Progenitor cell of endocrine pancreas (in vitro differentiated cells): ENCODE measurements at regions not wholly inside any gene's neighbourhood (a gene's known extent, or its start where the extent isn't known, plus 50 kb on each side); places are given as distances from the start of the nearest gene placed in this dataset.

Experiments
- DNase-seq: peaks from one replicate; pipeline ENCODE4 v3.0.0; 2021; ENCODE audit warnings: low spot score; ENCODE audit not compliant: unreplicated experiment
- H3K27ac Mint-ChIP-seq: 2 replicates; pipeline ENCODE4 v1.8.0; 2021; ENCODE audit warnings: mild to moderate bottlenecking, moderate library complexity, mixed read lengths
- H3K27me3 Mint-ChIP-seq: 2 replicates; pipeline ENCODE4 v1.8.0; 2021; ENCODE audit warnings: mixed read lengths
- H3K36me3 Mint-ChIP-seq: 2 replicates; pipeline ENCODE4 v1.8.0; 2022; ENCODE audit warnings: mixed read lengths; ENCODE audit not compliant: insufficient read depth
- H3K4me1 Mint-ChIP-seq: 2 replicates; pipeline ENCODE4 v1.8.0; 2021; ENCODE audit warnings: low read depth, mixed read lengths
- H3K4me3 Mint-ChIP-seq: 2 replicates; pipeline ENCODE4 v1.8.0; 2021; ENCODE audit warnings: low read depth, mild to moderate bottlenecking, moderate library complexity, mixed read lengths
- H3K9me3 Mint-ChIP-seq: 2 replicates; pipeline ENCODE4 v1.8.0; 2021; ENCODE audit warnings: low read depth, mixed read lengths
- TF ChIP-seq, protein P1 (sequence below): fragments of 200-600 bp; sonication (generic); IDR thresholded peaks from one replicate; pipeline ENCODE4 v1.5.0; 2021; ENCODE audit warnings: antibody characterized with exemption, mild to moderate bottlenecking; ENCODE audit not compliant: unreplicated experiment

GRCh38 chr3:28674212-28674611 is 325.6 kb upstream of the AZI2 start:
- H3K36me3 Mint-ChIP-seq: no peaks in the 10 kb centered on the region
- H3K9me3 Mint-ChIP-seq: no peaks in the 10 kb centered on the region
- H3K27ac Mint-ChIP-seq: no peak overlapping the region
- no peak for DNase-seq
- peaks cover 29% of the 10 kb centered on the region for H3K4me1 Mint-ChIP-seq
- no peaks in the 10 kb centered on the region for H3K27me3 Mint-ChIP-seq
- TF ChIP-seq, protein P1, sequence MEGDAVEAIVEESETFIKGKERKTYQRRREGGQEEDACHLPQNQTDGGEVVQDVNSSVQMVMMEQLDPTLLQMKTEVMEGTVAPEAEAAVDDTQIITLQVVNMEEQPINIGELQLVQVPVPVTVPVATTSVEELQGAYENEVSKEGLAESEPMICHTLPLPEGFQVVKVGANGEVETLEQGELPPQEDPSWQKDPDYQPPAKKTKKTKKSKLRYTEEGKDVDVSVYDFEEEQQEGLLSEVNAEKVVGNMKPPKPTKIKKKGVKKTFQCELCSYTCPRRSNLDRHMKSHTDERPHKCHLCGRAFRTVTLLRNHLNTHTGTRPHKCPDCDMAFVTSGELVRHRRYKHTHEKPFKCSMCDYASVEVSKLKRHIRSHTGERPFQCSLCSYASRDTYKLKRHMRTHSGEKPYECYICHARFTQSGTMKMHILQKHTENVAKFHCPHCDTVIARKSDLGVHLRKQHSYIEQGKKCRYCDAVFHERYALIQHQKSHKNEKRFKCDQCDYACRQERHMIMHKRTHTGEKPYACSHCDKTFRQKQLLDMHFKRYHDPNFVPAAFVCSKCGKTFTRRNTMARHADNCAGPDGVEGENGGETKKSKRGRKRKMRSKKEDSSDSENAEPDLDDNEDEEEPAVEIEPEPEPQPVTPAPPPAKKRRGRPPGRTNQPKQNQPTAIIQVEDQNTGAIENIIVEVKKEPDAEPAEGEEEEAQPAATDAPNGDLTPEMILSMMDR: no peak
- H3K4me3 Mint-ChIP-seq: no peak overlapping the region

- no peak overlapping the region for H3K4me3 Mint-ChIP-seq
These were observed 329.0 kb upstream of the AZI2 start for GRCh38 chr3:28677581-28677980.

GRCh38 chr3:28678086-28678485 is 329.5 kb upstream of the AZI2 start:
- H3K9me3 Mint-ChIP-seq: no peaks in the 10 kb centered on the region
- H3K4me1 Mint-ChIP-seq: peaks cover 17% of the 10 kb centered on the region
- no peak overlapping the region for H3K4me3 Mint-ChIP-seq
- no peaks in the 10 kb centered on the region for H3K36me3 Mint-ChIP-seq
- H3K27me3 Mint-ChIP-seq: peaks cover 3% of the 10 kb centered on the region
- DNase-seq: no peak
- TF ChIP-seq, protein P1: no peak
- no peak overlapping the region for H3K27ac Mint-ChIP-seq

More at GRCh38 chr3:28677581-28677980, 329.0 kb upstream of the AZI2 start:
- H3K9me3 Mint-ChIP-seq: no peaks in the 10 kb centered on the region
- no peaks in the 10 kb centered on the region for H3K36me3 Mint-ChIP-seq
- H3K4me1 Mint-ChIP-seq: peaks cover 22% of the 10 kb centered on the region
- H3K27me3 Mint-ChIP-seq: peaks cover 3% of the 10 kb centered on the region
- TF ChIP-seq, protein P1: no peak
- no peak overlapping the region for H3K27ac Mint-ChIP-seq
- no peak for DNase-seq

GRCh38 chr3:28680050-28680449 is 331.4 kb upstream of the AZI2 start:
- Mint-ChIP-seq H3K27ac (no peak overlapping the region), H3K4me1 (peaks cover 20% of the 10 kb centered on the region), H3K36me3 (no peaks in the 10 kb centered on the region), H3K4me3 (no peak overlapping the region), H3K9me3 (no peaks in the 10 kb centered on the region), H3K27me3 (peaks cover 6% of the 10 kb centered on the region)
- DNase-seq: no peak
- TF ChIP-seq, protein P1: no peak

DNA sequence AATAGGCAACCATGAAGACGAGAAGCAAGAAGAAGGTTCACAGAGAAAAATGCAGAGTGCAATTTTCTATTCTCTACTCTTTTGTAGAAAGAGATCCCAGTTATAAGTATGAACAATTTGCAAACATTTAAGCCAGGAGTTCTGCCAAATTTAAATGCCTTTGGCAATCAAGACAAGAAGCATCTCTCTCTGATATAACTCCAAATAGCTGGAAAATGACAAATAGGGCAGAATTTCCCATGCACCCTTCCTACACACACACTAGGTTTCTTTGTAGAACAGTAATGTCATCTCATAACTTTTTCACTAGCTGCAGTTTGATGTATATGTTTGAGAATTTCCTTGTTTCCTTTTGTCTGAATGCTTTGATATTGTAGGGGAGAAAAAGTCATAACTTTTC is 333.5 kb upstream of the AZI2 start:
- no peak overlapping the region for H3K4me3 Mint-ChIP-seq
- no peaks in the 10 kb centered on the region for H3K9me3 Mint-ChIP-seq
- TF ChIP-seq, protein P1: no peak
- peaks cover 36% of the 10 kb centered on the region for H3K4me1 Mint-ChIP-seq
- H3K27ac Mint-ChIP-seq: no peak overlapping the region
- no peaks in the 10 kb centered on the region for H3K36me3 Mint-ChIP-seq
- peaks cover 6% of the 10 kb centered on the region for H3K27me3 Mint-ChIP-seq
- DNase-seq: no peak
